Large intestine (tissue), 3 donors: ENCODE measurements at regions not wholly inside any gene's neighbourhood (a gene's known extent, or its start where the extent isn't known, plus 50 kb on each side); places are given as distances from the start of the nearest gene placed in this dataset.
"Not testable (repeated sequence)": the region's sequence is repeated elsewhere in the genome, so short reads cannot be mapped to it uniquely, and the experiment has no call there.

ENCODE experiments used
- DNase-seq, 2 donors: peaks; one replicate each; pipeline versions ENCODE4 v3.0.0 to v3.0.0-alpha.2; 2013
- H3K27ac ChIP-seq: one replicate; pipeline ENCODE4 v1.5.1; 2013; ENCODE audit warnings: low read length
- H3K27me3 ChIP-seq: 2 replicates; pipeline ENCODE4 v1.6.1; 2013; ENCODE audit warnings: low read length; ENCODE audit not compliant: control insufficient read depth, insufficient read depth
- H3K36me3 ChIP-seq: 2 replicates; pipeline ENCODE4 v1.6.1; 2013; ENCODE audit warnings: low read length; ENCODE audit not compliant: control insufficient read depth, insufficient read depth
- H3K4me1 ChIP-seq: one replicate; pipeline ENCODE4 v1.6.1; 2013; ENCODE audit warnings: low read length; ENCODE audit not compliant: control insufficient read depth, insufficient read depth
- H3K4me3 ChIP-seq: one replicate; pipeline ENCODE4 v1.5.1; 2013; ENCODE audit warnings: low read length
- H3K9me3 ChIP-seq: one replicate; pipeline ENCODE4 v1.6.1; 2013; ENCODE audit warnings: mild to moderate bottlenecking, low read depth, low read length, moderate library complexity; ENCODE audit not compliant: control insufficient read depth
- WGBS: methylation state at CpG from one replicate; pipeline ENCODE4 v1.1.5; 2013; ENCODE audit warnings: low lambda C conversion rate; ENCODE audit not compliant: insufficient coverage; 5-methylcytosine and 5-hydroxymethylcytosine counted together

DNA sequence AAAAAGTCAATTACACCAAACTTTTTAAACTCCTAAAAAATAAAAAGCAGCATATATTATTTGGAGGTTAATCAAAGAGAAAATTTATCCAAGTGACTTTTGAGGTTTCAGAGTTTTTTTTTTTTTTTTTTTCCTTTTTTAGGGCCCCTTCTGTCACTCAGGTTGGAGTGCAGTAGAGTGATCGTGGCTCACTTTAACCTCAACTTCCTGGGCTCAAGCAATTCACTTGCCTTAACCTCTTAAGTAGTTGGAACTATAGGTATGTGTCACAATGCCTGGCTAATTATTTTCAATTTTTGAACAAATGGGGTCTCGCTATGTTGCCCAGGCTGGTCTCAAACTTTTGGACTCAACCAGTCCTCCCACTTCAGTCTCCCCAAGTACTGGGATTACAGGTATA, 241.7 kb upstream of the HSFY2 start:
- H3K27ac ChIP-seq: no peak overlapping the region
- DNase-seq: no peak
- WGBS: no CpG with 5 or more reads among the region's 2 CpGs

GRCh38 chrY:19012985-19013384, 239.4 kb upstream of the HSFY2 start:
- no CpG with 5 or more reads among the region's 2 CpGs for WGBS
- no peaks in the 10 kb centered on the region for H3K36me3 ChIP-seq
- H3K27ac ChIP-seq: no peak overlapping the region
- no peak overlapping the region for H3K4me3 ChIP-seq
- no peaks in the 10 kb centered on the region for H3K9me3 ChIP-seq
- peak in 1 of 2 donors; percentile 30 for DNase-seq
- H3K27me3 ChIP-seq: no peaks in the 10 kb centered on the region
- H3K4me1 ChIP-seq: no peaks in the 10 kb centered on the region

More for the DNA sequence above, 241.7 kb upstream of the HSFY2 start:
- Histone ChIP-seq H3K27me3 (no peaks in the 10 kb centered on the region), H3K9me3 (no peaks in the 10 kb centered on the region), H3K36me3 (no peaks in the 10 kb centered on the region), H3K4me3 (no peak overlapping the region), H3K4me1 (no peaks in the 10 kb centered on the region)

DNA sequence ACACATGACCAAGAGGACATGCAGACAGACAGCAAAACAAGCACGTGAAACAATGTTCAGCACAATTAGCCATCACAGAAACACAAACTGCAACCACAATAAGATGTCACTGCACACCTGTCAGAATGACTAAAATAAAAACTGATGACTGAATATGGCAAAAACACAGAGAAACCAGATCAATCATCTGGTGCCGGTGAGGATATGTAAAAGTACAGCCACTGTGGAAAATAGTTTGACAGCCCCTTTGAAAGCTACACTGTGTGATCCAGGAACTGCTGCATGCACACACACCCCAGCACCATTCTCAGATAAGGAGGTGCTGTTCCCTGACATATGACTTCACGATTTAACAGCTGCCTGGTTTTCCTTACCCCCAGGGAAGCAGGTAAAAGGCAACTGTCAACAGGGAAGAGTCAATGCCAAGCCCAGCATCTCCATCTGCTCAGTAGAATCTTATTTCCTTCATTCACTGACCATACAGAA, 238.1 kb upstream of the HSFY2 start:
- Histone ChIP-seq H3K36me3 (no peaks in the 10 kb centered on the region), H3K4me1 (no peaks in the 10 kb centered on the region), H3K27ac (peak overlapping the region; percentile 17), H3K27me3 (no peaks in the 10 kb centered on the region), H3K9me3 (no peaks in the 10 kb centered on the region), H3K4me3 (no peak overlapping the region)
- WGBS: no CpG with 5 or more reads among the region's 3 CpGs
- peak in 1 of 2 donors; percentile 48 for DNase-seq

GRCh38 chrY:19006234-19006633, 232.7 kb upstream of the HSFY2 start:
- no peak overlapping the region for H3K27ac ChIP-seq
- H3K36me3 ChIP-seq: no peaks in the 10 kb centered on the region
- WGBS: no CpG with 5 or more reads among the region's 2 CpGs
- no peaks in the 10 kb centered on the region for H3K4me1 ChIP-seq
- H3K9me3 ChIP-seq: no peaks in the 10 kb centered on the region
- no peaks in the 10 kb centered on the region for H3K27me3 ChIP-seq
- H3K4me3 ChIP-seq: no peak overlapping the region
- DNase-seq: no peak

DNA sequence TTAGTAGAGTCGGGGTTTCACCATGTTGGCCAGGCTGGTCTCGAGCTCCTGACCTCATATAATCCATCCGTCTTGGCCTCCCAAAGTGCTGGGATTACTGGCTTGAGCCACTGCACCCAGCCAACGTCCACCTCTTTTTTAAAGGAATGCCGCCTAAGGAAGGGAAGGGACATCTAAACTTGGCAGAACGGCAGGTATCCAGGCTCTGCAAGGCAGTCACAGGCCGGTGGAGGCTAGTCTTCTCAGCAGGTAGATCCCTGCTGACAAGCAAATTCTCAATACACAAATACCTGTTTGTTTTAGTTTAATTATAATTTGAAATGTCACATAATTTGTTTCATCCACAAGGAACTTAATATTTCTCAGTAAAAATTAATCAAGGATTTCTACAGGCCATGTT, 232.0 kb upstream of the HSFY2 start:
- DNase-seq: no peak
- H3K4me1 ChIP-seq: no peaks in the 10 kb centered on the region
- H3K36me3 ChIP-seq: no peaks in the 10 kb centered on the region
- H3K4me3 ChIP-seq: no peak overlapping the region
- no peaks in the 10 kb centered on the region for H3K9me3 ChIP-seq
- H3K27ac ChIP-seq: no peak overlapping the region
- no CpG with 5 or more reads among the region's 7 CpGs for WGBS
- H3K27me3 ChIP-seq: no peaks in the 10 kb centered on the region

DNA sequence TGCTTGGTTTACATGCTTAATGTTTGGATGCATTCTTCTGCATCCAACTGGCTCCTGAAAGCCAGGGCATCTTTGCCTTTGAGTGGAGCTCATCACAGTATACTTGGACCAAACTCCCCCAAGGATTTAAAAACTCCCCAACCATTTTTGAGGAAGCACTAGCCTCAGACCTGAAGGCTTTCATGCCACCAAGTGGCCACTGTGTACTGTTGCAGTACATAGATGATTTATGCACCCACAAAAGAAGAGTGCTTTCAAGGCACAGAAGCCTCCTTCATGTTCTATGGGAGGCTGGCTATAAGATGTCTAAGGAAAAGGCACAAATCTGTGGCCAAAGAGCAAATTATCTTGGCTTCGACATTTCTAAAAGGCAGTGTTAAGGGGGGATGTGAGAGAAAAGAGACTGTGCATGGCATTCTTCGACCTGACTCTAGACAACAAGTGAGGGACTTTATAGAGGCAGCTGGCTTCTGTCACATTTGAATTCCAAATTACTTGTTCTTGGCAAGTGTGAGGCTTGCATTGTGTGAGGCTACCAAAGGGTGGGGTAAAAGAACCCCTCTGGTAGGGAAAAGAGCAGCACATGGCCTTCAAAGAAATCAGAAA, 224.2 kb upstream of the HSFY2 start:
- Histone ChIP-seq H3K4me3 (no peak overlapping the region), H3K9me3 (no peaks in the 10 kb centered on the region), H3K27ac (no peak overlapping the region), H3K36me3 (no peaks in the 10 kb centered on the region), H3K27me3 (no peaks in the 10 kb centered on the region), H3K4me1 (no peaks in the 10 kb centered on the region)
- no CpG with 5 or more reads among the region's 2 CpGs for WGBS
- no peak for DNase-seq

- H3K4me3 ChIP-seq: no peak overlapping the region
- H3K27ac ChIP-seq: no peak overlapping the region
- DNase-seq: no peak
- no CpG with 5 or more reads among the region's 4 CpGs for WGBS
- H3K27me3 ChIP-seq: no peaks in the 10 kb centered on the region
- no peaks in the 10 kb centered on the region for H3K4me1 ChIP-seq
- H3K9me3 ChIP-seq: no peaks in the 10 kb centered on the region
- H3K36me3 ChIP-seq: no peaks in the 10 kb centered on the region
Measured at GRCh38 chrY:18993480-18993879, 219.9 kb upstream of the HSFY2 start.

DNA sequence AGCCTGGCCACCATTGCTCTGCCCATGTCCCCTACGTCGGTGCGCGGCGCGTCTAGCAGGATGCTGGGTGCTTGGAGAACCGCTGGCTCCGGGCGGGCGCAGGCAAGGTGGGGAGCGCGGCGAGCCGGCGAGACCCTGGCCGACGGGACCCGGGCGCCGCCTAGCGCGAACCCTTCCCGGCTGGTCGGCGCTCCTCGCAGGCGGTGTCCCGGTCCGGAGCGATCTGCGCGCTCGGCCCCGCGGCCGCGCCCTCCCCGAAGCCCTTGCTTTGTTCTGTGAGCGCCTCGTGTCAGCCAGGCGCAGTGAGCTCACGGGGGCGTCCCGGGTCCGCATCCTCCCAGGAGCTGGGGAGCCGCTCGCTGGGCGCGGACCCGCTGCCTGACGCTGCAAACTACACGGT, 219.1 kb upstream of the HSFY2 start:
- not testable (repeated sequence) for H3K36me3 ChIP-seq, H3K4me1 ChIP-seq, H3K27me3 ChIP-seq, H3K9me3 ChIP-seq, DNase-seq, H3K4me3 ChIP-seq, H3K27ac ChIP-seq
- no CpG with 5 or more reads among the region's 52 CpGs for WGBS

- no peak for DNase-seq
- no peaks in the 10 kb centered on the region for H3K36me3 ChIP-seq
- H3K27me3 ChIP-seq: no peaks in the 10 kb centered on the region
- no peak overlapping the region for H3K27ac ChIP-seq
- no peaks in the 10 kb centered on the region for H3K9me3 ChIP-seq
- H3K4me3 ChIP-seq: no peak overlapping the region
- no CpG with 5 or more reads among the region's 2 CpGs for WGBS
- H3K4me1 ChIP-seq: no peaks in the 10 kb centered on the region
Measured at GRCh38 chrY:18989356-18989755, 215.8 kb upstream of the HSFY2 start.

- H3K27me3 ChIP-seq: no peaks in the 10 kb centered on the region
- WGBS: no CpG with 5 or more reads among the region's 1 CpG
- no peaks in the 10 kb centered on the region for H3K36me3 ChIP-seq
Measured at GRCh38 chrY:18966001-18966400, 192.5 kb upstream of the HSFY2 start.

DNA sequence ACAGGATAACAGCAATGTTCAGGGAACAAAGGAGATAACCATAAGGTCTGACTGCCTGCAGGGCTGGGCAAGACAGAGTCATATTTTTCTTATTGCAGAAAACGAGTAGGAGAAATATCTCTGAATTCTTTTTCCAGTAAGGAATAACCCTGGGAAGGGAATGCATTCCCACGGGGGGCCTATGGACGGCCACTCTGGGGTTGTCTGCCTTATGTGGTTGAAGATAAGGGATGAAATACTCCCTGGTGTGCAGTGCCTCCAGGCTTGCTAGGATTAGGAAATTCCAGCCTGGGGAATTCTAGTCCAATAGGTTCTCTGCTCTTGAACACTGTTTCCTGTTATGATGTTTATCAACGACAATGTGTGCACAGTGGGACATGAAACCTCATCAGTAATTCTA, 185.3 kb upstream of the HSFY2 start:
- H3K27ac ChIP-seq: no peak overlapping the region
- H3K4me1 ChIP-seq: no peaks in the 10 kb centered on the region
- H3K27me3 ChIP-seq: no peaks in the 10 kb centered on the region
- WGBS: no CpG with 5 or more reads among the region's 4 CpGs
- H3K36me3 ChIP-seq: no peaks in the 10 kb centered on the region
- no peaks in the 10 kb centered on the region for H3K9me3 ChIP-seq
- no peak overlapping the region for H3K4me3 ChIP-seq
- no peak for DNase-seq

More at GRCh38 chrY:18966001-18966400, 192.5 kb upstream of the HSFY2 start:
- Histone ChIP-seq H3K27ac (no peak overlapping the region), H3K4me3 (no peak overlapping the region), H3K9me3 (no peaks in the 10 kb centered on the region), H3K4me1 (no peaks in the 10 kb centered on the region)
- DNase-seq: no peak
